Activated B cell treated with CpG ODN at 0.5 μM for 24 hours (primary cell): ENCODE measurements at regions not wholly inside any gene's neighbourhood (a gene's known extent, or its start where the extent isn't known, plus 50 kb on each side); places are given as distances from the start of the nearest gene placed in this dataset.

ENCODE experiments used
- ATAC-seq: fragments of 200-7000 bp; cut with Tn5 transposase; one replicate; pipeline ENCODE4 v1.10.0; 2021; ENCODE audit warnings: low read depth, mild to moderate bottlenecking, moderate library complexity
- CTCF ChIA-PET: fragments of 350-600 bp; sonication (Branson Sonifier 250); formaldehyde crosslinking; loops from one replicate; lab custom pipeline; 2021; ENCODE audit warnings: antibody characterized with exemption; lab: Charles Lee
- POLR2A ChIA-PET: fragments of 350-600 bp; sonication (Branson Sonifier 250); formaldehyde crosslinking; loops from one replicate; lab custom pipeline; 2021; ENCODE audit warnings: antibody characterized with exemption; lab: Charles Lee
- DNase-seq: peaks from one replicate; pipeline ENCODE4 v3.0.0; 2022
- H3K27ac Mint-ChIP-seq: one replicate; pipeline ENCODE4 v1.8.0; 2020; ENCODE audit warnings: mixed read lengths
- H3K27me3 Mint-ChIP-seq: one replicate; pipeline ENCODE4 v1.8.0; 2021; ENCODE audit warnings: mixed read lengths
- H3K36me3 Mint-ChIP-seq: one replicate; pipeline ENCODE4 v1.8.0; 2021; ENCODE audit warnings: low read depth, mixed read lengths
- H3K4me1 Mint-ChIP-seq: one replicate; pipeline ENCODE4 v1.8.0; 2021; ENCODE audit warnings: mixed read lengths
- H3K4me3 Mint-ChIP-seq: one replicate; pipeline ENCODE4 v1.8.0; 2020; ENCODE audit warnings: mild to moderate bottlenecking, mixed read lengths
- H3K9me3 Mint-ChIP-seq: one replicate; pipeline ENCODE4 v1.8.0; 2020; ENCODE audit warnings: mixed read lengths
- intact Hi-C: fragments of 100-400 bp; cut with micrococcal nuclease; formaldehyde crosslinking; loops from one replicate; pipeline ENCODE4 v1.15.1; 2024
- TF ChIP-seq, protein P1 (sequence below): fragments of 200-600 bp; IDR thresholded peaks from one replicate; pipeline ENCODE4 v1.8.0; 2022; ENCODE audit warnings: antibody characterized with exemption, mild to moderate bottlenecking

DNA sequence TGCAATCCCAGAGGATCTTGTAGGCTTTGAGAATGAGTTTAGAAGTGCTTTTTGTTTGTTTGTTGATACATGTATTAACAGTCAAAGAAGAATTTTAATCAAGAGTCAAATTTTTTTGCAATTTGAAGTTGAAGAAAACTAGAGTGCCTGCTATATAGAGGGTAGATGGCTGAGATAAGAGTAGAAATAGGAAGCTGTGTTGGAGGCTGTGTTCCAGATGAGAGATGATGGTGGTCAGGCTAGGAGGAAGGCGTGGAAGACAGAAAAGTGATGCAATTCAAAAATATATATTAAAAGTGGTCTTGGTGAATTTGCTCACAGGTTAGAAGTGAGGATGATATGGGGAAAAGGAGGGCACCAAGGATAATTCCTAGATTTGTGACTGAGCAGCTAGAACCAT is 978.3 kb downstream of the BCL11A start:
- H3K9me3 Mint-ChIP-seq: no peaks in the 10 kb centered on the region
- H3K36me3 Mint-ChIP-seq: no peaks in the 10 kb centered on the region
- H3K27ac Mint-ChIP-seq: no peak overlapping the region
- intact Hi-C loops: no loop called here
- no peaks in the 10 kb centered on the region for H3K27me3 Mint-ChIP-seq
- no peak for ATAC-seq
- TF ChIP-seq, protein P1, sequence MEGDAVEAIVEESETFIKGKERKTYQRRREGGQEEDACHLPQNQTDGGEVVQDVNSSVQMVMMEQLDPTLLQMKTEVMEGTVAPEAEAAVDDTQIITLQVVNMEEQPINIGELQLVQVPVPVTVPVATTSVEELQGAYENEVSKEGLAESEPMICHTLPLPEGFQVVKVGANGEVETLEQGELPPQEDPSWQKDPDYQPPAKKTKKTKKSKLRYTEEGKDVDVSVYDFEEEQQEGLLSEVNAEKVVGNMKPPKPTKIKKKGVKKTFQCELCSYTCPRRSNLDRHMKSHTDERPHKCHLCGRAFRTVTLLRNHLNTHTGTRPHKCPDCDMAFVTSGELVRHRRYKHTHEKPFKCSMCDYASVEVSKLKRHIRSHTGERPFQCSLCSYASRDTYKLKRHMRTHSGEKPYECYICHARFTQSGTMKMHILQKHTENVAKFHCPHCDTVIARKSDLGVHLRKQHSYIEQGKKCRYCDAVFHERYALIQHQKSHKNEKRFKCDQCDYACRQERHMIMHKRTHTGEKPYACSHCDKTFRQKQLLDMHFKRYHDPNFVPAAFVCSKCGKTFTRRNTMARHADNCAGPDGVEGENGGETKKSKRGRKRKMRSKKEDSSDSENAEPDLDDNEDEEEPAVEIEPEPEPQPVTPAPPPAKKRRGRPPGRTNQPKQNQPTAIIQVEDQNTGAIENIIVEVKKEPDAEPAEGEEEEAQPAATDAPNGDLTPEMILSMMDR: no peak
- ChIA-PET POLR2A (no interaction called here), CTCF (interaction anchor here (1.4 kb wide), 1 partner anchor 10 kb away, joined by 4 read pairs; no protein-coding TSS in a partner anchor)
- DNase-seq: no peak
- no peak overlapping the region for H3K4me3 Mint-ChIP-seq
- peaks cover 9% of the 10 kb centered on the region for H3K4me1 Mint-ChIP-seq

GRCh38 chr2:59572227-59572626 is 981.2 kb downstream of the BCL11A start:
- Mint-ChIP-seq H3K36me3 (no peaks in the 10 kb centered on the region), H3K27me3 (no peaks in the 10 kb centered on the region), H3K4me3 (no peak overlapping the region), H3K4me1 (peaks cover 9% of the 10 kb centered on the region), H3K27ac (no peak overlapping the region), H3K9me3 (no peaks in the 10 kb centered on the region)
- ATAC-seq: no peak
- POLR2A ChIA-PET: no interaction called here
- intact Hi-C loops: no loop called here
- TF ChIP-seq, protein P1: no peak
- CTCF ChIA-PET: no interaction called here
- DNase-seq: no peak

GRCh38 chr2:59570818-59571217 is 982.6 kb downstream of the BCL11A start:
- Mint-ChIP-seq H3K36me3 (no peaks in the 10 kb centered on the region), H3K9me3 (no peaks in the 10 kb centered on the region), H3K27ac (no peak overlapping the region), H3K27me3 (no peaks in the 10 kb centered on the region), H3K4me3 (no peak overlapping the region), H3K4me1 (peaks cover 9% of the 10 kb centered on the region)
- ATAC-seq (no peak), DNase-seq (no peak)
- ChIA-PET CTCF (interaction anchor here (0.7 kb wide), 1 partner anchor 1061 kb away, joined by 3 read pairs; no protein-coding TSS in a partner anchor), POLR2A (no interaction called here)
- TF ChIP-seq, protein P1: no peak
- intact Hi-C loops: no loop called here

DNA sequence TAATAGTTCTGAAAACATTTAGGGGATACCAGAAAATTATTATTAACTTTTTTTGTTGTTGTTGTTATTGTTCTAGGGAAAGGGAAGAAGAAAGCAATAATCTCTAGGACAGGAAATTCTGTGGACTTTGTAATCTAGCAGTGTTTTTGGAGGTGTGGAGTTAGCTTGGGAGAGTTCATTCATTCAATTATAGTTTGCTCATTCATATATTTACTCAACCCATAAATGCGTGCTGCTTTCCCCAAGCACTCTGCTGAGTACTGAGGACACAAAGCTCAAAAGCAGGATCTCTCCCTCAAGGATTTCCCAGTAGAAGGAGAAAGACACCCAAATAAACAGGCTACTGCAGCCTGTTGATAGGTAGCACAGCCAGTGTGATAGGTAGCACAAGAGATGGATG is 984.3 kb downstream of the BCL11A start:
- no peak for DNase-seq
- no peaks in the 10 kb centered on the region for H3K27me3 Mint-ChIP-seq
- TF ChIP-seq, protein P1: no peak
- H3K4me3 Mint-ChIP-seq: no peak overlapping the region
- intact Hi-C loops: no loop called here
- no peaks in the 10 kb centered on the region for H3K9me3 Mint-ChIP-seq
- ChIA-PET CTCF (no interaction called here), POLR2A (interaction anchor here (0.6 kb wide), 1 partner anchor 952 kb away, joined by 4 read pairs; no protein-coding TSS in a partner anchor)
- no peak for ATAC-seq
- H3K4me1 Mint-ChIP-seq: no peaks in the 10 kb centered on the region
- no peaks in the 10 kb centered on the region for H3K36me3 Mint-ChIP-seq
- no peak overlapping the region for H3K27ac Mint-ChIP-seq

GRCh38 chr2:59568461-59568860 is 985.0 kb downstream of the BCL11A start:
- CTCF ChIA-PET: no interaction called here
- H3K27ac Mint-ChIP-seq: no peak overlapping the region
- H3K9me3 Mint-ChIP-seq: no peaks in the 10 kb centered on the region
- no peaks in the 10 kb centered on the region for H3K4me1 Mint-ChIP-seq
- H3K27me3 Mint-ChIP-seq: no peaks in the 10 kb centered on the region
- POLR2A ChIA-PET: interaction anchor here (0.6 kb wide), 1 partner anchor 952 kb away, joined by 4 read pairs; no protein-coding TSS in a partner anchor
- ATAC-seq (no peak), DNase-seq (no peak)
- no peak overlapping the region for H3K4me3 Mint-ChIP-seq
- H3K36me3 Mint-ChIP-seq: no peaks in the 10 kb centered on the region
- TF ChIP-seq, protein P1: no peak
- intact Hi-C loops: no loop called here
